H9 (cell line): ENCODE measurements at regions not wholly inside any gene's neighbourhood (a gene's known extent, or its start where the extent isn't known, plus 50 kb on each side); places are given as distances from the start of the nearest gene placed in this dataset.

Source experiments
- DNase-seq: peaks from one replicate; pipeline ENCODE4 v3.0.0-alpha.2; 2017
- H2AFZ ChIP-seq: one replicate; pipeline ENCODE4 v1.6.1; 2013; ENCODE audit warnings: mild to moderate bottlenecking, low read length, control low read depth, moderate library complexity
- H2AK5ac ChIP-seq: 2 replicates; pipeline ENCODE4 v1.6.1; 2013; ENCODE audit warnings: low read length, control low read depth, mixed read lengths; ENCODE audit not compliant: insufficient read length
- H2BK120ac ChIP-seq: one replicate; pipeline ENCODE4 v1.6.1; 2013; ENCODE audit warnings: low read depth, mild to moderate bottlenecking, low read length, control low read depth, inconsistent platforms; ENCODE audit not compliant: poor library complexity, severe bottlenecking
- H2BK12ac ChIP-seq: 2 replicates; pipeline ENCODE4 v1.6.1; 2013; ENCODE audit warnings: low read length, control low read depth, mixed read lengths, low read depth; ENCODE audit not compliant: insufficient read length
- H2BK15ac ChIP-seq: 2 replicates; pipeline ENCODE4 v1.6.1; 2013; ENCODE audit warnings: low read depth, low read length, control low read depth
- H2BK20ac ChIP-seq: one replicate; pipeline ENCODE4 v1.6.1; 2013; ENCODE audit warnings: low read depth, mild to moderate bottlenecking, low read length, control low read depth, inconsistent platforms; ENCODE audit not compliant: poor library complexity, severe bottlenecking
- H2BK5ac ChIP-seq: 2 replicates; pipeline ENCODE4 v1.6.1; 2013; ENCODE audit warnings: low read length, control low read depth, mixed read lengths; ENCODE audit not compliant: insufficient read length
- H3K14ac ChIP-seq: 2 replicates; pipeline ENCODE4 v1.6.1; 2013; ENCODE audit warnings: low read length, control low read depth; ENCODE audit not compliant: insufficient read depth
- H3K18ac ChIP-seq: 2 replicates; pipeline ENCODE4 v1.6.1; 2013; ENCODE audit warnings: low read depth, mild to moderate bottlenecking, mixed read lengths, low read length, control low read depth; ENCODE audit not compliant: insufficient read length
- H3K23ac ChIP-seq: 2 replicates; pipeline ENCODE4 v1.6.1; 2013; ENCODE audit warnings: low read length, control low read depth, mixed read lengths, low read depth; ENCODE audit not compliant: insufficient read length
- H3K23me2 ChIP-seq: 2 replicates; pipeline ENCODE4 v1.6.1; 2013; ENCODE audit warnings: low read depth, mild to moderate bottlenecking, mixed read lengths, low read length, control low read depth; ENCODE audit not compliant: insufficient read length, poor library complexity, severe bottlenecking
- H3K27ac ChIP-seq: 2 replicates; pipeline ENCODE4 v1.5.1; 2013; ENCODE audit warnings: low read length, control low read depth, mixed read lengths, low read depth; ENCODE audit not compliant: insufficient read length
- H3K27me3 ChIP-seq: 2 replicates; pipeline ENCODE4 v1.6.1; 2013; ENCODE audit warnings: low read length, control low read depth, inconsistent platforms; ENCODE audit not compliant: insufficient read depth
- H3K4ac ChIP-seq: 2 replicates; pipeline ENCODE4 v1.6.1; 2013; ENCODE audit warnings: low read depth, mild to moderate bottlenecking, control low read depth, inconsistent platforms, low read length, moderate library complexity
- H3K4me1 ChIP-seq: 2 replicates; pipeline ENCODE4 v1.6.1; 2013; ENCODE audit warnings: low read length, control low read depth, inconsistent platforms; ENCODE audit not compliant: insufficient read depth
- H3K4me2 ChIP-seq: 2 replicates; pipeline ENCODE4 v1.6.1; 2013; ENCODE audit warnings: low read length, control low read depth, mixed read lengths; ENCODE audit not compliant: insufficient read length, insufficient read depth
- H3K56ac ChIP-seq: 2 replicates; pipeline ENCODE4 v1.6.1; 2013; ENCODE audit warnings: low read depth, mild to moderate bottlenecking, mixed read lengths, low read length, control low read depth; ENCODE audit not compliant: insufficient read length
- H3K79me1 ChIP-seq: 2 replicates; pipeline ENCODE4 v1.6.1; 2013; ENCODE audit warnings: low read depth, mild to moderate bottlenecking, moderate library complexity, low read length, control low read depth, inconsistent platforms; ENCODE audit not compliant: insufficient read depth, poor library complexity, severe bottlenecking
- H3K79me2 ChIP-seq: 2 replicates; pipeline ENCODE4 v1.6.1; 2013; ENCODE audit warnings: low read length, control low read depth, inconsistent platforms; ENCODE audit not compliant: insufficient read depth
- H3K9ac ChIP-seq: 2 replicates; pipeline ENCODE4 v1.6.1; 2013; ENCODE audit warnings: low read length, control low read depth, mixed read lengths; ENCODE audit not compliant: insufficient read length; ENCODE audit errors: extremely low read depth
- H3K9me3 ChIP-seq: one replicate; pipeline ENCODE4 v1.6.1; 2013; ENCODE audit warnings: low read depth, low read length, inconsistent platforms; ENCODE audit not compliant: control insufficient read depth
- H3T11ph ChIP-seq: one replicate; pipeline ENCODE4 v1.6.1; 2013; ENCODE audit warnings: mild to moderate bottlenecking, low read length, control low read depth, inconsistent platforms
- H4K20me1 ChIP-seq: one replicate; pipeline ENCODE4 v1.6.1; 2013; ENCODE audit not compliant: control insufficient read depth, insufficient read length, insufficient read depth
- H4K5ac ChIP-seq: 2 replicates; pipeline ENCODE4 v1.6.1; 2013; ENCODE audit warnings: low read depth, mild to moderate bottlenecking, mixed read lengths, low read length, control low read depth; ENCODE audit not compliant: insufficient read length
- H4K8ac ChIP-seq: replicated peaks from 2 replicates; pipeline ENCODE4 v1.6.1; 2013; ENCODE audit warnings: low read length, control low read depth, mixed read lengths, low read depth; ENCODE audit not compliant: insufficient read length
- H4K91ac ChIP-seq: 2 replicates; pipeline ENCODE4 v1.6.1; 2013; ENCODE audit warnings: low read depth, mild to moderate bottlenecking, moderate library complexity, mixed read lengths, low read length, control low read depth; ENCODE audit not compliant: insufficient read length
- H3K27ac Mint-ChIP-seq, 3 experiments: 2 replicates in 2 of 3; 3 replicates in 1 of 3; pipeline ENCODE4 v1.8.0; 2020 to 2021; ENCODE audit warnings: mixed read lengths in 3 of 3, mild to moderate bottlenecking in 1 of 3, moderate library complexity in 1 of 3
- H3K27me3 Mint-ChIP-seq: 2 replicates; pipeline ENCODE4 v1.8.0; 2021; ENCODE audit warnings: low read depth, mild to moderate bottlenecking, moderate library complexity, mixed read lengths
- H3K36me3 Mint-ChIP-seq, 3 experiments: 2 replicates in 2 of 3; 3 replicates in 1 of 3; pipeline ENCODE4 v1.8.0; 2020 to 2021; ENCODE audit warnings: low read depth in 3 of 3, mixed read lengths in 3 of 3; ENCODE audit not compliant: insufficient read depth in 1 of 3
- H3K4me1 Mint-ChIP-seq, 2 experiments: 2 replicates each; pipeline ENCODE4 v1.8.0; 2020; ENCODE audit warnings: mixed read lengths in 2 of 2
- H3K4me3 Mint-ChIP-seq, 2 experiments: 2 replicates in 1 of 2; 3 replicates in 1 of 2; pipeline ENCODE4 v1.8.0; 2020 to 2021; ENCODE audit warnings: mild to moderate bottlenecking in 2 of 2, mixed read lengths in 2 of 2, moderate library complexity in 1 of 2
- H3K9me3 Mint-ChIP-seq, 2 experiments: 2 replicates in 1 of 2; 3 replicates in 1 of 2; pipeline ENCODE4 v1.8.0; 2020; ENCODE audit warnings: mild to moderate bottlenecking in 2 of 2, mixed read lengths in 2 of 2, moderate library complexity in 1 of 2
- WGBS: extraction: QIAGEN DNeasy Blood & Tissue Kit; methylation state at CpG from one replicate; pipeline ENCODE4 v1.1.7; 2013; ENCODE audit warnings: missing lambda C conversion rate, low lambda C conversion rate, mixed read lengths; ENCODE audit not compliant: insufficient read length; ENCODE audit errors: extremely low coverage; 5-methylcytosine and 5-hydroxymethylcytosine counted together
- TF ChIP-seq, protein P1 (sequence below): fragments of 200-600 bp; sonication (generic); conservative IDR thresholded peaks from 3 replicates; pipeline ENCODE4 v1.8.0; 2021; ENCODE audit warnings: antibody characterized with exemption, mild to moderate bottlenecking

DNA sequence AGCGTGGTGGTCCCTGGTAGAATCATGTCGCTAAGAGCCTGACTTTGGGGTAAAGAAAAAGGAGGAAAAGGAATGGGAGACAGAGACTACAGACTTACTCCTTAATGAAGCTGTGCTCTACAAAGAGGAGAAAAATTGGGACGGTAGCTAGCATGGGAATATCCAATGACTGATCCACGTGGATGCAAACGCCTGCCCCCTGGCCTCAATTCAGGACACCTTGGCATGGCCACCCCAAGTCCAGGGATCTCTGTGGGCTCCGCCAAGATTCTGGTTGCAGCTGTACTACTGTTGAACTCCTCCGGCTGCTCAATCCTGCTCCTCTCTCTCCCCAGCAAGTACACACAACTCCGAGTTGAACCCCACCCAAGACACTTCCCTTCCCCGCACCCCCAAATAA is 70.5 kb upstream of the DIO3 start:
- no peaks in the 10 kb centered on the region for H3K27me3 ChIP-seq
- H2AK5ac ChIP-seq = no peak overlapping the region
- H3K4me1 ChIP-seq = no peaks in the 10 kb centered on the region
- H2BK15ac ChIP-seq = no peak overlapping the region
- H3K56ac ChIP-seq = no peak overlapping the region
- DNase-seq = no peak
- no peak overlapping the region for H3T11ph ChIP-seq
- Mint-ChIP-seq H3K9me3 (peaks cover 25 to 26% of the 10 kb centered on the region in 2 experiments), H3K27me3 (peaks cover 12% of the 10 kb centered on the region), H3K4me3 (no peak overlapping the region), H3K4me1 (peaks cover 2 to 8% of the 10 kb centered on the region in 2 experiments), H3K27ac (no peak overlapping the region), H3K36me3 (peaks cover 0 to 15% (median 0%) of the 10 kb centered on the region in 3 experiments; a peak in 3 of 7 replicates)
- no peak overlapping the region for H3K4me2 ChIP-seq
- TF ChIP-seq, protein P1, sequence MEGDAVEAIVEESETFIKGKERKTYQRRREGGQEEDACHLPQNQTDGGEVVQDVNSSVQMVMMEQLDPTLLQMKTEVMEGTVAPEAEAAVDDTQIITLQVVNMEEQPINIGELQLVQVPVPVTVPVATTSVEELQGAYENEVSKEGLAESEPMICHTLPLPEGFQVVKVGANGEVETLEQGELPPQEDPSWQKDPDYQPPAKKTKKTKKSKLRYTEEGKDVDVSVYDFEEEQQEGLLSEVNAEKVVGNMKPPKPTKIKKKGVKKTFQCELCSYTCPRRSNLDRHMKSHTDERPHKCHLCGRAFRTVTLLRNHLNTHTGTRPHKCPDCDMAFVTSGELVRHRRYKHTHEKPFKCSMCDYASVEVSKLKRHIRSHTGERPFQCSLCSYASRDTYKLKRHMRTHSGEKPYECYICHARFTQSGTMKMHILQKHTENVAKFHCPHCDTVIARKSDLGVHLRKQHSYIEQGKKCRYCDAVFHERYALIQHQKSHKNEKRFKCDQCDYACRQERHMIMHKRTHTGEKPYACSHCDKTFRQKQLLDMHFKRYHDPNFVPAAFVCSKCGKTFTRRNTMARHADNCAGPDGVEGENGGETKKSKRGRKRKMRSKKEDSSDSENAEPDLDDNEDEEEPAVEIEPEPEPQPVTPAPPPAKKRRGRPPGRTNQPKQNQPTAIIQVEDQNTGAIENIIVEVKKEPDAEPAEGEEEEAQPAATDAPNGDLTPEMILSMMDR = no peak
- H3K9me3 ChIP-seq = no peaks in the 10 kb centered on the region
- no peak overlapping the region for H3K4ac ChIP-seq
- H3K18ac ChIP-seq = no peak overlapping the region
- no peak overlapping the region for H4K5ac ChIP-seq
- H3K9ac ChIP-seq = no peak overlapping the region
- H3K23me2 ChIP-seq = no peaks in the 10 kb centered on the region
- no peak overlapping the region for H3K23ac ChIP-seq
- H2BK5ac ChIP-seq = no peak overlapping the region
- no peaks in the 10 kb centered on the region for H3K79me2 ChIP-seq
- no peak overlapping the region for H2BK120ac ChIP-seq
- no peak overlapping the region for H4K8ac ChIP-seq
- H2AFZ ChIP-seq = no peak overlapping the region
- no peak overlapping the region for H2BK20ac ChIP-seq
- H3K27ac ChIP-seq = no peak overlapping the region
- H2BK12ac ChIP-seq = no peak overlapping the region
- H4K20me1 ChIP-seq = no peaks in the 10 kb centered on the region
- no peak overlapping the region for H3K14ac ChIP-seq
- H4K91ac ChIP-seq = no peak overlapping the region
- H3K79me1 ChIP-seq = no peaks in the 10 kb centered on the region
- WGBS = no CpG with 5 or more reads among the region's 9 CpGs
